ENCODE measurements at regions not wholly inside any gene's neighbourhood (a gene's known extent, or its start where the extent isn't known, plus 50 kb on each side); places are given as distances from the start of the nearest gene placed in this dataset.

- no peaks in the 10 kb centered on the region for H3K27me3 Mint-ChIP-seq
- no peak for ATAC-seq (ENCODE audit: low read depth)
- H3K36me3 Mint-ChIP-seq: no peaks in the 10 kb centered on the region
- POLR2A ChIA-PET: no interaction called here
- H3K4me1 Mint-ChIP-seq: no peaks in the 10 kb centered on the region
- DNase-seq: no peak
- no peaks in the 10 kb centered on the region for H3K9me3 Mint-ChIP-seq
- H3K27ac Mint-ChIP-seq: no peak overlapping the region
- H3K4me3 Mint-ChIP-seq: no peak overlapping the region
Measured at GRCh38 chr17:72554508-72554907, 433.7 kb downstream of the SOX9 start.

- ATAC-seq (ENCODE audit: low read depth) (no peak), DNase-seq (no peak)
- Mint-ChIP-seq H3K27ac (no peak overlapping the region), H3K4me1 (no peaks in the 10 kb centered on the region), H3K36me3 (no peaks in the 10 kb centered on the region), H3K9me3 (no peaks in the 10 kb centered on the region), H3K27me3 (no peaks in the 10 kb centered on the region), H3K4me3 (no peak overlapping the region)
- POLR2A ChIA-PET: no interaction called here
Measured at GRCh38 chr17:72555052-72555451, 434.2 kb downstream of the SOX9 start.

GRCh38 chr17:72556944-72557826 lies 436.4 kb downstream of the SOX9 start:
- ATAC-seq (ENCODE audit: low read depth): peak; percentile 53
- peak; percentile 67 for DNase-seq
- H3K9me3 Mint-ChIP-seq: no peaks in the 10 kb centered on the region
- H3K27me3 Mint-ChIP-seq: no peaks in the 10 kb centered on the region
- no peak overlapping the region for H3K4me3 Mint-ChIP-seq
- POLR2A ChIA-PET: interaction anchor here (1.8 kb wide), 1 partner anchor 170 kb away, joined by 7 read pairs; no protein-coding TSS in a partner anchor
- no peaks in the 10 kb centered on the region for H3K36me3 Mint-ChIP-seq
- H3K27ac Mint-ChIP-seq: no peak overlapping the region
- H3K4me1 Mint-ChIP-seq: no peaks in the 10 kb centered on the region

GRCh38 chr17:72558971-72559476 lies 438.2 kb downstream of the SOX9 start:
- no peaks in the 10 kb centered on the region for H3K4me1 Mint-ChIP-seq
- H3K27me3 Mint-ChIP-seq: peaks cover 3% of the 10 kb centered on the region
- H3K36me3 Mint-ChIP-seq: no peaks in the 10 kb centered on the region
- ATAC-seq (ENCODE audit: low read depth): no peak
- no peaks in the 10 kb centered on the region for H3K9me3 Mint-ChIP-seq
- H3K4me3 Mint-ChIP-seq: no peak overlapping the region
- DNase-seq: no peak
- no peak overlapping the region for H3K27ac Mint-ChIP-seq
- POLR2A ChIA-PET: interaction anchor here (0.9 kb wide), 1 partner anchor 168 kb away, joined by 3 read pairs; no protein-coding TSS in a partner anchor

- no peaks in the 10 kb centered on the region for H3K36me3 Mint-ChIP-seq
- H3K4me3 Mint-ChIP-seq: no peak overlapping the region
- peaks cover 3% of the 10 kb centered on the region for H3K27me3 Mint-ChIP-seq
- H3K9me3 Mint-ChIP-seq: no peaks in the 10 kb centered on the region
- no peaks in the 10 kb centered on the region for H3K4me1 Mint-ChIP-seq
- DNase-seq (peak; percentile 42), ATAC-seq (ENCODE audit: low read depth) (peak; percentile 69)
- POLR2A ChIA-PET: interaction anchor here (0.6 kb wide), 2 partner anchors 167 to 660 kb away, joined by 3 to 4 read pairs; no protein-coding TSS in a partner anchor
- H3K27ac Mint-ChIP-seq: no peak overlapping the region
Measured at GRCh38 chr17:72560303-72561247, 439.8 kb downstream of the SOX9 start.

- Mint-ChIP-seq H3K4me1 (peaks cover 1% of the 10 kb centered on the region), H3K27me3 (peaks cover 4% of the 10 kb centered on the region), H3K36me3 (no peaks in the 10 kb centered on the region), H3K27ac (no peak overlapping the region), H3K4me3 (no peak overlapping the region), H3K9me3 (no peaks in the 10 kb centered on the region)
- POLR2A ChIA-PET: no interaction called here
- DNase-seq: no peak
- ATAC-seq (ENCODE audit: low read depth): no peak
Measured at GRCh38 chr17:72561266-72561665, 440.4 kb downstream of the SOX9 start.

GRCh38 chr17:72561680-72562079 lies 440.9 kb downstream of the SOX9 start:
- no peak overlapping the region for H3K27ac Mint-ChIP-seq
- H3K4me1 Mint-ChIP-seq: peaks cover 3% of the 10 kb centered on the region
- POLR2A ChIA-PET: interaction anchor here (0.7 kb wide), 1 partner anchor 165 kb away, joined by 3 read pairs; no protein-coding TSS in a partner anchor
- ATAC-seq (ENCODE audit: low read depth) (no peak), DNase-seq (no peak)
- H3K9me3 Mint-ChIP-seq: no peaks in the 10 kb centered on the region
- no peak overlapping the region for H3K4me3 Mint-ChIP-seq
- H3K27me3 Mint-ChIP-seq: peaks cover 6% of the 10 kb centered on the region
- no peaks in the 10 kb centered on the region for H3K36me3 Mint-ChIP-seq

GRCh38 chr17:72562615-72563188 lies 441.9 kb downstream of the SOX9 start:
- H3K4me3 Mint-ChIP-seq: no peak overlapping the region
- POLR2A ChIA-PET: interaction anchor here (0.7 kb wide), 1 partner anchor 164 kb away, joined by 3 read pairs; no protein-coding TSS in a partner anchor
- no peaks in the 10 kb centered on the region for H3K36me3 Mint-ChIP-seq
- no peak for DNase-seq
- H3K9me3 Mint-ChIP-seq: no peaks in the 10 kb centered on the region
- H3K27me3 Mint-ChIP-seq: peaks cover 7% of the 10 kb centered on the region
- H3K4me1 Mint-ChIP-seq: peaks cover 5% of the 10 kb centered on the region
- no peak overlapping the region for H3K27ac Mint-ChIP-seq
- ATAC-seq (ENCODE audit: low read depth): no peak

- no peak overlapping the region for H3K4me3 Mint-ChIP-seq
- peaks cover 7% of the 10 kb centered on the region for H3K27me3 Mint-ChIP-seq
- H3K36me3 Mint-ChIP-seq: no peaks in the 10 kb centered on the region
- H3K9me3 Mint-ChIP-seq: no peaks in the 10 kb centered on the region
- POLR2A ChIA-PET: no interaction called here
- H3K4me1 Mint-ChIP-seq: peaks cover 5% of the 10 kb centered on the region
- no peak for ATAC-seq (ENCODE audit: low read depth)
- no peak overlapping the region for H3K27ac Mint-ChIP-seq
- no peak for DNase-seq
Measured at GRCh38 chr17:72563952-72564351, 443.1 kb downstream of the SOX9 start.

GRCh38 chr17:72565006-72565405 lies 444.2 kb downstream of the SOX9 start:
- Mint-ChIP-seq H3K27me3 (peaks cover 7% of the 10 kb centered on the region), H3K9me3 (no peaks in the 10 kb centered on the region), H3K4me3 (no peak overlapping the region), H3K4me1 (peaks cover 5% of the 10 kb centered on the region), H3K36me3 (no peaks in the 10 kb centered on the region), H3K27ac (no peak overlapping the region)
- DNase-seq: no peak
- no peak for ATAC-seq (ENCODE audit: low read depth)
- POLR2A ChIA-PET: no interaction called here

GRCh38 chr17:72565758-72566157 lies 444.9 kb downstream of the SOX9 start:
- peaks cover 7% of the 10 kb centered on the region for H3K27me3 Mint-ChIP-seq
- H3K36me3 Mint-ChIP-seq: no peaks in the 10 kb centered on the region
- peaks cover 5% of the 10 kb centered on the region for H3K4me1 Mint-ChIP-seq
- no peak for ATAC-seq (ENCODE audit: low read depth)
- no peak overlapping the region for H3K4me3 Mint-ChIP-seq
- DNase-seq: no peak
- H3K9me3 Mint-ChIP-seq: no peaks in the 10 kb centered on the region
- no peak overlapping the region for H3K27ac Mint-ChIP-seq
- POLR2A ChIA-PET: no interaction called here

- ATAC-seq (ENCODE audit: low read depth) (no peak), DNase-seq (no peak)
- Mint-ChIP-seq H3K27me3 (peaks cover 8% of the 10 kb centered on the region), H3K36me3 (no peaks in the 10 kb centered on the region), H3K9me3 (no peaks in the 10 kb centered on the region), H3K4me1 (peaks cover 5% of the 10 kb centered on the region), H3K27ac (no peak overlapping the region), H3K4me3 (peak overlapping the region; percentile 5)
- POLR2A ChIA-PET: no interaction called here
Measured at GRCh38 chr17:72566671-72567484, 446.1 kb downstream of the SOX9 start.
